8988T (cell line): ENCODE measurements at regions not wholly inside any gene's neighbourhood (a gene's known extent, or its start where the extent isn't known, plus 50 kb on each side); places are given as distances from the start of the nearest gene placed in this dataset.
A peak's percentile ranks its signal among the peaks of the same experiment; 100 is the strongest.
"Not testable (repeated sequence)": the region's sequence is repeated elsewhere in the genome, so short reads cannot be mapped to it uniquely, and the experiment has no call there.

Experiments
- DNase-seq: peaks from one replicate; pipeline ENCODE4 v3.0.0; 2011

DNA sequence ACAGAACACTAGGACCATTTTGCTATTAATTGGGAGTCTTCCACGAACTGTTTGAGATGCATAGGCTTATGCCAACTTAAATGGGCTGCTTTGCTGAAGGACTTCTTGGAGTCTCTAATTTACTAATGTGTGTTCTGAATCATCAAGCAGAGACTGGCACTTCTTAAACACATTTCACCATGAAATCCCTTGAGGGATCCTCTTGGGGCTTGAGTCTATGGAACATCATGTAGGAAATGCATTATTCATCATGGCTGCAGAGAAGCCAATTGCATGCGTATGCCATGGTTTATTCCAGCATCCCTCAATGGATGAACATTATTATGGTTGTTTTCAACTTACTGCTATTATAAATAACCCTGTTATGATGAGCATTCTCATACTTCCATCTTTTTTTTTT is 73.4 kb downstream of the FGD2 start:
- DNase-seq, result no peak

DNA sequence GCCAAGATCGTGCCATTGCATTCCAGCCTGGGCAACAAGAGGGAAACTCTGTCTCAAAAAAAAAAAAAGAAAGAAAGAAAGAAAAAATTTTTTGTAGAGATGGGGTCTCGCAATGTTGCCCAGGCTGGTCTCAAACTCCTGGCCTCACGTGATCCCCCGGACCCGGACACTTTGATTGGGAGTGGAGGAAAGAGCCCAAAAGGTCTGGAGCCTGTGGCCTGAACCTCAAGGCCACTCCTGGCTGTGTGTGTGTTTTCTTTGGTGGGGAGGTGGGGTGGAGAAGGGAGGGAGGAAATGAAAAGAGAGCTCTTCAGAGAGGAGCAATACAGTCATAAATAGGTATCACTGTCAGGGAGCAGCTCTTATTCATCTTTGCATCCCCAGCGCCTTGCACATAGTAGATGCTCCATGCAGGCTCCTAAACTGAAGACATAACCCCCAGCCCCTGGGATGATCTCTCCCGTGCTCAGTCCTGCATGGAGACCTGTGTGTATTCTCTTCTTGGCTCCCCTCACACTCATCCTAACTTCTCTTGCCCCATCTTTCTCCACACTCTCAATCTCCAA is 75.7 kb downstream of the FGD2 start:
- no peak for DNase-seq

DNA sequence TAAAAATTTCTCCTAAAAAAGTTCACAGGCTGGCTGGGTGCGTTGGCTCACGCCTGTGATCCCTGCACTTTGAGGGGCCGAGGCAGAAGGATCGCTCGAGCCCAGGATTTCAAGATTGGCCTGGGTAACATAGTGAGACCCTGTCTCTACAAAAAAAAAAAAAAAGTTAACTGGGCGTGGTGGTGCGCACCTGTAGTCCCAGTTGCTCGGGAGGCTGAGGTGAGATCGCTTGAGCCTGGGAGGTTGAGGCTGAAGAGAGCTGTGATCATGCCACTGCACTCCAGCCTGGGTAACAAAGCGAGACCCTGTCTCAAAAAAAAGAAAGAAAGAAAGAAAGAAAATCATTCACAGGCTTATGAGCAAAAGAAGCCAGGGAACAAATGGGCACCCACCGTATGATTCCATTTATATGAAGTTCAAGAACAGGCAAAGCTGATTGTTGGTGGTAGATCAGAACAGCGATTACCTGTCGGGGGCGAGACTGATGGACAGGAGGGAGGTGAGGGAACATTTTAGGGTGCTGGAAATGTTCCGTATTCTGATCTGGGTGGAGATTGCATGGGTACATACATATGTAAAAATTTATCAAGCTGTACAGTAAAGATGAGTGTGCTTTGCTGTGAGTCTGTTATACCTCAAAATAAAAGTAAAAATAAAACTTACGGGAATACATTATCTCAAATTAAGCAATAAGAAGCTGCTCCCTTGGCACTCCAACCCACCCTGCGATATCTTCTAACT is 77.1 kb downstream of the FGD2 start:
- DNase-seq, result no peak

DNA sequence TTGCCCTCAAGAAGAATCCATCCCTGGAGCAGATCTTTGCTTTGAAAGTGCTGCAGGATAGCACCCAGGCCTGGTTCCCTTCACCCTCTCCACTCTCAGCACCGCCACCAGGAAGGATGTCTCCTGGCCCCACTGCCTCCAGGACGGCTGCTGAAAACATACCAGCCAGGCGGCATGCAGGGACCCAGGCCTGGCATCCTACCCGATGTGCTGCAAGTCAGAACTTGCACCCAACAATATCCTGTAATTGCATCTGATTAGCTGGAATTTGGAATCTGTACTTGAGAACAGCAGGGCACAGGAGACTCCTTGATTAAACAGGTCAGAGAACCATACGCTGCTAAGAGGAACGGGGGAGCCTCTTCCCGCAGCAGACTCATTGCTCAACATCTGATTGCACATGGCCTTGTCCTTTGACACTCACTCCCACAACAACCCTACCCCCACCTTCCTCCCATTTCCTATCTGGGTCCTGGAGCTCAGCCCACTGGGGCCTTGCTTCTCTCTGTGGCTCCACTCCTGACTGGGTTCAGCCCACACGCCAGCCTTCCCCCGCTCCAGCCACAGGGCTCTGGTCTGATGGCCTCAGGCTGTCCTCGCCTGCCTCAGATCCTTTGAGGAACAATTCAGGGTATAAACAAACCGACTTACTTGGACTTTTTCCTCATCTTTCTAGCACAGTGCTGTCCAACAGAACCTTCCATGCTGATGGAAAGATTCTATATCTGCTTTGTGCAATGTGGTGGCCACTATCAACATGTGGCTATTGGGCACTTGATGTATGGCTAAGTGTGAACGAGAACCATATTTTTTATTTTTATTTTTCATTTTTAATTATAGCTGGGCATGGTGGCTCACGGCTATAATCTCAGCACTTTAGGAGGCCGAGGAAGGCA is 78.0 kb downstream of the FGD2 start:
- DNase-seq, result no peak

DNA sequence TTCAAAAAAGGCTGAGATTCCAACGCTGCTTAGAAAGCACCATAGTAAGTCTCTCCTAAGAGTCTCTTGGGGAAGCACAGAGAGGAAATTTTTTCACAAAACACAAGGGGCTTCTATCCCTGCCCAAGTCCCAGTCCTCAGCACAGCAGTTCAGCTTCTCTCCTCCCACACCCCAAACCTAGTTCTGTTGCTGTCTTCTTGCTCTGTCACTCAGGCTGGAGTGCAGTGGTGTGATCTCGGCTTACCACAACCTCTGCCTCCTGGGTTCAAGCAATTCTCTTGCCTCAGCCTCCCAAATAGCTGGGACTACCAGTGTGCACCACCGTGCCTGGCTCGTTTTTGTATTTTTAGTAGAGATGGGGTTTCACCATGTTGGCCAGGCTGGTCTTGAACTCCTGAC is 79.2 kb downstream of the FGD2 start:
- not testable (repeated sequence) for DNase-seq

DNA sequence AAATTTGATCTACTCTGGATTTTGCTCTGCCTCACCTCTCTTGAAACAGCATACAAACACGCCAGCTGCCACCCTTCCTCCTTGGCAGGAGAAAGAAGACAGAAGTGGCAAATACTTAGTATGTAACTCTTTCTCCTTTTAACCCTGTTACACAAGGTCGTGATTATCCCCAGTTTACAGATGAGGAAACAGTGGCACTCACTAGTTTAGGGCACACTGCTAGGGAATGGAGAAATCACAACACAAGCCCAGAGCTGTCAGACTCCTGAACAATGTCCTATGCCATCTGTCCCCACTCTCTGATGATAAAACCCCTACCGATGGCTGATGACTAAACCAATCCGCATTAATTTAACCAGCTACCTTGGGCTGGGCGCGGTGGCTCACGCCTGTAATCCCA is 79.7 kb downstream of the FGD2 start:
- no peak for DNase-seq

DNA sequence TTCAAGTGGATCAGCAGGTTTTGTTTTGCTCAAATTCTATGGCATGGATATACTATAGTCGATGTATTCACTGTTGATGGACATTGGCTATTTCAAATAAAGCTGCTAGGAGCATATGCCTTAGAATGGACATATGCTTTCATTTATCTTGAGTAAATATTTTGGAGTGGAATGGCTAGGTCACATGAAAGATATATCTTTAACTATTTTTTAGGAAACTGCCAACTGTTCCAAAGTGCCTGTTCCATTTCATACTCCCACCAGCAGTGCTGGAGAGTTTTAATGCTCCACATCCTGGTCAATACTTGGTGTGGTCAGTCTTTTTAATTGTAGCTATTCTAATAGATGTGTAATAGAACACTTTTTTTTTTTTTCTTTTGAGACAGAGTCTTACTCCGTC is 81.1 kb upstream of the PIM1 start:
- DNase-seq, result no peak

DNA sequence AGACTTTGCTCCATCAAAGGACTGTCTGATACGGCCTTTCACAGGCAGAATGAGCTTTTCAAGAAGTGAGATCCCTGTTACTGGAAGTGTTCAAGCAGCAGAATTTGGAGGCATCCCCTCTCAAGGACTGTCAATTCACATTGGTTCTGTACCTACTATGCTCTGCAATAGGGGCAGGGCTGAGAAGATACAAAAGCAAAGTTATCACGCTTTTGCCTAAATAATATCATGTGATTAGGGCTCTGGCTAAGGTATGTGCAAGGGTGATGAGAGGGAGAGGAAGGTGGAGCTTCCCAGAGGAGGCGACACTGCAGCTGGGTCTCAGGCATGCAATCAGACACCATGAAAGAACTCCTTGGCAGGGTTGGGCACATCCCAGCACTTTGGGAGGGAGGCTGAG is 80.2 kb upstream of the PIM1 start:
- no peak for DNase-seq

DNA sequence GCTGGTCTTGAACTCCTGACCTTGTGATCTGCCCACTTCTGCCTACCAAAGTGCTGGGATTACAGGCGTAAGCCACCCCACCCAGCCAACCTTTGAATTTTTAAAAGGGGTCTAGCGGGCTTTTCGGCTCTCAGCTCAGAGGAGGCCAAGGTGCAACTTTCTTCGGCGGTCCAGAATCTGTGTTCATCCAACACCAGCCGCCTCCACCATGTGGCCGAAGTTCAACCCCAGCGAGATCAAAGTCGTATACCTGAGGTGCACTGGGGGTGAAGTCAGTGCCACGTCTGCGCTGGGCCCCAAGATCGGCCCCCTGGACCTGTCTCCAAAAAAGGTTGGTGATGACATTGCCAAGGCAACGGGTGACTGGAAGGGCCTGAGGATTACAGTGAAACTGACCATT is 78.8 kb upstream of the PIM1 start:
- DNase-seq, result not testable (repeated sequence)

DNA sequence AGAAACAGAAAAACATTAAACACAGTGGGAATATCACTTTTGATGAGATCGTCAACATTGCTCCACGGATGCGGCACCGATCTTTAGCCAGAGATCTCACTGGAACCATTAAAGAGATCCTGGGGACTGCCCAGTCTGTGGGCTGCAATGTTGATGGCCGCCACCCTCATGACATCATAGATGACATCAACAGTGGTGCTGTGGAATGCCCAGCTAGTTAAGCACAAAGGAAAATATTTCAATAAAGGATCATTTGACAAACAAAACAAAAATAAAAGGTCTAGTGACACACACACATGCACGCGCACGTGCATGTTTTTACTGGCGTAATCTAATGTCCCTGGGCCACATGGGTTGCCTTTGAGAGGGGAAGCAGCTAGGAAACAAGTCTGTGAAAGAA is 78.4 kb upstream of the PIM1 start:
- DNase-seq, result not testable (repeated sequence)

DNA sequence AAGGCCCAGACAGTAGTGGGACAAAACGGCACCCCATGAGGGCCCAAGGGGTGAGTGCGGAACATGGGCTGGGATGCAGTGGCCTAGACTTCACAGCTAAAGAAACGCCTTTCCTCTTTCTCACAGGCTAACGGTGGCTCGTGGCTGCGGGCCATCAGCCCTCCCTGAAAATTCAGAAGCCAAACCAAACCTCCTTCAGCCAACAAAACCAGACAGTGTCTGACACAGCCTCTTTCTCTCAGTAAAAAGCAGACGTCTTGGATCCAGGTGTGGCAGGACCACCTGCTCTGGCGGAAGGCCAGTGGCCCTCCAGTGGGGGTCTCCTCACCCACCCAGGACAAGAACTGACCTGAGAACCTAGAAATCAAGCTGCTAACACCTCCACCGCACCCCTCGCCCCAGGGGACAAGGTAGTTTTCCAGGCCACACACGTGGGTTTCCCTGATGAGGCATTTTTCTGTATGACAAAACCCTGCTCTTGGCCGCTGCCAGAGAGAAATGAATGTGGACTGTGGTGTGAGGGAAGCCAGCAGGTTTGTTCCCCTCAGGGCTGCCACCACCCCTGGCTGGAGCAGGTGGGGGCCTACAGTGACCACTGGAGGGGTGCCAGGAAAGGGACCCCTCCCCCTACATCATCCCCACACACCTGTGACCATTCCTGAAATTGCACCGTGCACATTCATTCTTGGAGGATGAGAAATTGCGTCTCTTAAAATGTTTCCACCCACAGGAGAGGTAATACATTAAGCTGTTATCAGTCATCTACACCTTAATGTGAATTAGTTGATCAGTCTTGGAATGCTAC is 76.8 kb upstream of the PIM1 start:
- no peak for DNase-seq

DNA sequence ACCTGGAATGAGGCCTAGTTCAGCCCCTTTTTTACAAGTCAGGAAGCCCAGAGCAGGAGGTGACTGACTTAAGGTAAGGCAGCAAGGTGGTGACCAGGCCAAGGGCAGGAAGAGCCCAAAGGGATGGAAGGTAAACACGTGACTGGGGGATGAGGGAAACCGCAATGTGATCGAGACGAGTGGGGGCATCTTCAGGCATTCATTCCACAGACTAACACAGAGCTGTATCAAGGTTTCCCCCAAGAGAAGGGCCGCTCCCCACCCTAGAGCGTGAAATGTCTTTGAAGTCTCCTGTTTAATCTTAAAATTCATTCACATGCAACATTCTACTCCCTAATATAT is 76.3 kb upstream of the PIM1 start:
- DNase-seq, result no peak

DNA sequence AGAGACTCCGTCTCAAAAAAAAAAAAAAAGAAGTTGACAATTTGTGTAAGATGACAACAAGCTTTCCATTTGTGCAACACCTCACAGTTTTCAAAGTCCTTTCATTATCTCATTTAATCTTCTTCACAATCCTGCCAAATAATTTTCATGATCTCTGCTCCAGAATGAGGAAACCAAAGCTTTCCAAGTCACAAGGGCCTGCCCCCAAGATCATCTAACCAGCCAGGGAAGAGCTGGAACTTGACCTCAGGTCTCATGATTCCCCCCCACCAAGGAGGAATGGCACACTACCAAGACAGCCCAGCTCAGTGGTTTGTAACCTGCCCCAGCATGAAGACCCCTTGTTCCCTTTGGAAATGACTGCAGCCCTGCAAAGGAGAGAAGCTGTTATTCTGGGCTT is 74.0 kb upstream of the PIM1 start:
- DNase-seq, result no peak

DNA sequence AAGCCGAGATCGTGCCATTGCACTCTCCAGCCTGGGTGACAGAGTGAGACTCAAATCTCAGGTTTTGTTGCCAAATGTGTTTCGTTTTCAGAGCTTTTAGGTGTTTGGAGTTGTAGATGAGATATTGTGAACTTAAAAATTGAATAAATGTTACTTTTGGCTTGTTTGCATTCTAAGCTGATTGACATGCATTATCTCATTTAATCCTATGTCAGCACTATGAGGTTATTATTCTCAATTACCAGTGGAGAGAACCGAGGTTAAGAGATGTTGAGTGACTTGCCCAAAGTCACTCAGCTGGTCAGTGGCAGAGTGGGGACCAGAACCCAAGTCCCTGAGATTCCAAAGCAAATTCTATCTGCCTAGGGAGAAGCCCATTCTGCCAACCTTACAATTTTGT is 72.6 kb upstream of the PIM1 start:
- DNase-seq, result no peak

DNA sequence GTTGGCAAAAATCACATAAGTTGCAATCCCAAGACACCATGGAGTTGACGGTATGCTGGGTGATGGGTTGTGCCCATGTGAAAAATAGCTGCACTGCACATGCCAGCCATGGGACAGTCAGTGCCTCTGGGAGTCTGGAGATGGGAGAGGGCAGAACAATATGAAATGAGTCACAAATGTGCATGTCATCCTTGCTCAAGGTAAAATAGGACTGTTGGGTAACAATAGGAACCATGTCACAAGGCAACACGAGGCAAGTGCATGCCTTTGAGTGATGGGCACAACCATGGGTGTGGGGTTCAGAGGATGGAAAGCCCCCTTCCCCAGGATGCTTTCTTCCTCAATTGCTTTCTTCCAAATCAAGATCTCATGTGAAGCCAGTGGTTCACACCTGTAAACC is 70.5 kb upstream of the PIM1 start:
- no peak for DNase-seq

DNA sequence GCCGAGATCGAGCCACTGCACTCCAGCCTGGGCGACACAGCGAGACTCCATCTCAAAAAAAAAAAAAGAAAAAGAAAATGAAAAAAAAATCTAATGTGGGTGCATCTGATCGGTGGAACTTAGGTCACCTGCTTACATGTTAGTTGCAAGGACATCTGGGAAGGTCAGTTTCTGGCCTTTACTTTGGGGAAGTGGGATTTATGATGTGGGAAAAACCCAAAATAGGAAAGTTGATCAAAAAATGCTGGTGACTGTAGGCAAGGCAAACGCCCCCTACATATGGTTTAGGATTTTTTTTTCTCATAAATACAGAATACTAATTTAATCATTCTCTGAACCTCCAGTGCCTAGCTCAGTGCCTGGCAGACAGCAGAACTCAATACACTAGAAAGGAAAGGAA is 69.2 kb upstream of the PIM1 start:
- no peak for DNase-seq

DNA sequence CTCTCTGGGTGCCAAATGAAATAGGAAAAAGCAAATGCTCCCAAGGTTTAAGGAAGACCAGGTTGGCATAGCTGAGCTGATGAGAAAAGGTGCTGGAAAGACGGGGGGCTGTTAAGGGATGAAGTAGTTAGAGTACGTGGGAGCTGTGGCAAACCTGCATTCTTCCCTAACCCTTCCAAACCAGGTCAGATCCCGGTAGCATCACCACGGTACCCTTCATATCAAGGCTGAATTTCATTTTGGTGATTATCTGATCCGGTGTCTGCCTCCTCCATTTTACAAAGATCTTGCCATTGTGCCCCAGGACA is 68.0 kb upstream of the PIM1 start:
- DNase-seq, result no peak

DNA sequence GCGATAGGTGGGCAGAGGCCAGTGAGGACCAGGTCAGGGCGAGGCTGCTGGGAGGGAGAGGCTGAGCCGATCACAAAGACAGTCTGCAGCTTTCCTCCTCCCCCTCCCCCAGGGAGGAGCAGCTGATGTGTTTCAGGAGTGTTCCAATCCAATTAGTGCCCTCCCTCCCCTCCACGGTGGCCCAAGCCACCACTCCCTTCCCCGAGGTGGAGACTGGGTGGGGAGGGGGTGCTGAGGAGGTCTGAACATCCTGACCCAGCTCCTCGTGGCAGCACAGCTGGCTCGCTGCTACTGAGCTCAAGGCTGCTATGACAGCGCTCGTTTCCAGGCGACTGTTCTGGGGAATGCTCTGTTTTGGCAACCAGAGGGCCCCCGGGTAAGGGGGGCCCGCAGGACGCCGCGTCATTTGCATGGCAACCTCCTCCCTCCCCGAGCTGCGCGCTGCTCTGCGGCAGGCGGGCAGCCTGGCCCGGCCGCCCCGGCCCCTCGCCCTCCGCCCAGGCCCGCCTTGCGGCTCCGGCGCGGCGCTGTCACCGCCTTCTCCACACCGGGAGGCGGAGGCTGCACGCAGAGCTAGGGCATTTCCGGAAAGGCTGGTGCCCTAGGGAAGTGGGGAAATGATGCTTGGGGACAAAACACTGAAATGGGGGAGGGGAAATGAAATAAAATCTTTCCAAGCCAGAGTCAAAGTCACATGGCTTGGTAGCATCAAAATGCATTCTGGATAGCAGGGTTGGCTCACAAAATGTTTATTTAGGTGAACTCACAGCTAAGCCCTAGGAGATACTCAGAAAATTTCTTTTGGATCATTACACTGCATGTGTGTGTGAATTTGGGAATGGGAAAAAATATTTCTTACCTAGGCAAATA is 67.4 kb upstream of the PIM1 start:
- DNase-seq, result peak; percentile 59

DNA sequence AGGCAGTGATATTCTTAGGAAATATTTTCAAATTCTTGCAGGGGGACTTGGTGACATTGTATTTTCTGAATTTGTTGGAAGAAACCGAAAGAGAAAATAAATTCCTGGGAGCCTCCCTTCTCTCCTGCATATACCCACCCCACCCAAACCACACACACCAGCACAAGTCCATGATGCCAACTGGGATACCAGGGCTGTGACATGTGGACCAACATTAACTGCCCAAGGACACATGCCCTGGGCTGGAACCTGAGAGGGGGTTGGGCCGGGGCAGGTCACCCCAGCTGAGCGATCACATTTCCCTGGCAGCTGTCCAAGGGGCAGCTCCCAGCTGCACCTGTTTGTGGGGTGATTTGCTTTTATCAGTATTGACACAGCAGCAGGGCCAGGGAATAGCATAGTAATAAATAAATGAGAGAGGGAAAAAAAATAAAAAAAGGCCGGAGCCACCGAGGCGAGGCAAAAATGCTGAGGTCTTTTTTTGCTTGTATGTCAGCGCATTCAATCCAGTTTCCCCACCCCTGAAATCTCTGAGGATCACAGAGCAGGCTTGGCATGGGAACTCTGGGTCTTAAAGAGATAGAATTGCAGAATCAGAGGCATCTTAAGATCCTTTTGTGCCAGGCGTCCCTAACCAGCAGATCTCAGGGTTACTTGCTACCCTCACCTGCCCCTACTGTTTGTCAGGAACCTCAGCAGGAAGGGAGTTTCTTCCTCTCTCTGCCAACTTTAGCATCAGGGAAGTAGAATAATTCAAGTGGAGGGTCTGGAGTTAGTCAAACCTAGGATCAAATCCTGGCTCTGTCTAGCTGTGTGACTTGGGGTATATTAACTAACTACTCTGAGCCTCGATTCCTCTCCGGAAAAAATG is 66.5 kb upstream of the PIM1 start:
- DNase-seq, result no peak

DNA sequence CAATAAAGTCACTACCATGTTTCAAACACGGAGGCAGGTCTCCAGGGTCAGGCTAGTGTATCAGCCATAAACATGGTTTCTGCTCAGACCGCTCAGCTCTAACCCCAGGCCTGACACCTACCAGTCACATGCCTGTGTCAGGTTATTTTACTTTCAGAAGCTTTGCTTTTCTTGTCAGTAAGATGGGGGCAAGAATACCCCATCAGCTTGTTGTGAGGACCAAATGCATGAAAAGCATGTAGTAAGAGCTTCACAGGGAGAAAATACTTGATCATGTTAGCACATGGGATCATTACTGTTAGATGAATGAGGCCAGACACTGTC is 65.2 kb upstream of the PIM1 start:
- no peak for DNase-seq

DNA sequence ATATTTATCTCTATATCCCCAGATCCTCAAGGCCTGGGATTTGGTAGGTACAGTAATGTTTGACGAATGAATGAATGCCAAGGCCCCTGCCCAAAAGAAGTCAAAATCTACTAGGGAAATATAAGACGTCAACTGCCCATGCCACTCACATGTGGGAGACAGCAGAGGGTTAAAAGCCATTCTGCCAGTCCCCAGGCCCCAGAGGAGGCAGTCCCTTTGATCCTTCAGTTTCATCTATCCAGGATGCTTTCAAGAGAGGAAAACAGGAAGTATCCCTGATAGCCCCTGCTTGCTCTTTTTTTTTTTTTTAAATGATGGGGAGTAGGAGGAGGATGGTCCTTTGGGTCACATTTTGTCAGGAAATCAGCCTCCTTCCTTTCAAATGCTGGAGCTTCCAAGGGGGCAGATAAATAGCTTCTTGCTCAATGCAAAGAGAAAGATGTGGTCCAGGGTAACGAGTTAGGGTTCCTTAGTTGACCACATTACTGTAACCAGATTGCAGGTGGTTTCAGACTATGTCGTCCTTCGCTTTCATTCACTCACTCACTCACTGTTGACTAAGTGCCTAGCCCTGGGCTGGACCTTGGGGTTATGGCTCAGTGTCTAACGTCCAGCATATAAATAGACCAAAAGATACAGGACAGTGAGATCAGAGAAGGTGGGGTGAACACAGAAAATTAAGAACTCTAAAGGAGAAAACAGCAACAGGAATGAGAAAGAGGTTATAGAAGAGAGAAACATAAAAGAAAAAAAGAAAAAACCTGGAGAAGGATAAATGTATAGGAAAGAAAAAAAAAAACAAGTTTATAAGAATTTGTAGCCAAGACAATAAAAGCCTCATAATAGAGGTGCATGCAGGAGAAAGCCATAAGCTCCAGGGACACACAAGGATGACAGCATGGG is 64.6 kb upstream of the PIM1 start:
- DNase-seq, result no peak
